ENCODE measurements at regions not wholly inside any gene's neighbourhood (a gene's known extent, or its start where the extent isn't known, plus 50 kb on each side); places are given as distances from the start of the nearest gene placed in this dataset.

DNA sequence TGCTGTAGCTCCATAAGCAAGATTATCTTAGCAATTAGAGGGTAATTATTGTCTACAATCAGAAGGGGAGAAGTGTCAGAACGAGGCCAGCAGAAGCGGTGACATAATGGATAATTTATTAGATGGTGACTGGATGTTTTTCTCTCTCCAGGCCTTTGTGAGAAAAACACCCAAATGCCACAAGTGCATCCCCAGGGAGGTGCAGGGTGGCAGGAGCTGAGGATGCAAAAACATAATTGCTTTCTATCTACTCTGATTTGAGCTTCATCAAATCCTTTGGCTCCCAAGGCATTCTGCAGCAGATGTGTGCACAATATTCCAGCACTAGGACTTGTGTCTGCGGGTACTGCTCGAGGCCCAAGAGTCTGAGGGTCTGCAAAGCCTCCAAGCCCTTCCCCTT is 220.1 kb upstream of the SERP2 start:
- H3K9me3 Mint-ChIP-seq, result no peaks in the 10 kb centered on the region
- no peak for DNase-seq
- H3K36me3 Mint-ChIP-seq (ENCODE audit: low read depth), result no peaks in the 10 kb centered on the region
- no peak overlapping the region for H3K27ac Mint-ChIP-seq
- H3K4me1 Mint-ChIP-seq (ENCODE audit: low read depth), result peaks cover 10% of the 10 kb centered on the region
- TF ChIP-seq, protein P1, sequence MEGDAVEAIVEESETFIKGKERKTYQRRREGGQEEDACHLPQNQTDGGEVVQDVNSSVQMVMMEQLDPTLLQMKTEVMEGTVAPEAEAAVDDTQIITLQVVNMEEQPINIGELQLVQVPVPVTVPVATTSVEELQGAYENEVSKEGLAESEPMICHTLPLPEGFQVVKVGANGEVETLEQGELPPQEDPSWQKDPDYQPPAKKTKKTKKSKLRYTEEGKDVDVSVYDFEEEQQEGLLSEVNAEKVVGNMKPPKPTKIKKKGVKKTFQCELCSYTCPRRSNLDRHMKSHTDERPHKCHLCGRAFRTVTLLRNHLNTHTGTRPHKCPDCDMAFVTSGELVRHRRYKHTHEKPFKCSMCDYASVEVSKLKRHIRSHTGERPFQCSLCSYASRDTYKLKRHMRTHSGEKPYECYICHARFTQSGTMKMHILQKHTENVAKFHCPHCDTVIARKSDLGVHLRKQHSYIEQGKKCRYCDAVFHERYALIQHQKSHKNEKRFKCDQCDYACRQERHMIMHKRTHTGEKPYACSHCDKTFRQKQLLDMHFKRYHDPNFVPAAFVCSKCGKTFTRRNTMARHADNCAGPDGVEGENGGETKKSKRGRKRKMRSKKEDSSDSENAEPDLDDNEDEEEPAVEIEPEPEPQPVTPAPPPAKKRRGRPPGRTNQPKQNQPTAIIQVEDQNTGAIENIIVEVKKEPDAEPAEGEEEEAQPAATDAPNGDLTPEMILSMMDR (IDR thresholded peaks at IDR 0.05), result no peak
- peaks cover 11% of the 10 kb centered on the region for H3K27me3 Mint-ChIP-seq (ENCODE audit: insufficient read depth)
- no peak overlapping the region for H3K4me3 Mint-ChIP-seq

DNA sequence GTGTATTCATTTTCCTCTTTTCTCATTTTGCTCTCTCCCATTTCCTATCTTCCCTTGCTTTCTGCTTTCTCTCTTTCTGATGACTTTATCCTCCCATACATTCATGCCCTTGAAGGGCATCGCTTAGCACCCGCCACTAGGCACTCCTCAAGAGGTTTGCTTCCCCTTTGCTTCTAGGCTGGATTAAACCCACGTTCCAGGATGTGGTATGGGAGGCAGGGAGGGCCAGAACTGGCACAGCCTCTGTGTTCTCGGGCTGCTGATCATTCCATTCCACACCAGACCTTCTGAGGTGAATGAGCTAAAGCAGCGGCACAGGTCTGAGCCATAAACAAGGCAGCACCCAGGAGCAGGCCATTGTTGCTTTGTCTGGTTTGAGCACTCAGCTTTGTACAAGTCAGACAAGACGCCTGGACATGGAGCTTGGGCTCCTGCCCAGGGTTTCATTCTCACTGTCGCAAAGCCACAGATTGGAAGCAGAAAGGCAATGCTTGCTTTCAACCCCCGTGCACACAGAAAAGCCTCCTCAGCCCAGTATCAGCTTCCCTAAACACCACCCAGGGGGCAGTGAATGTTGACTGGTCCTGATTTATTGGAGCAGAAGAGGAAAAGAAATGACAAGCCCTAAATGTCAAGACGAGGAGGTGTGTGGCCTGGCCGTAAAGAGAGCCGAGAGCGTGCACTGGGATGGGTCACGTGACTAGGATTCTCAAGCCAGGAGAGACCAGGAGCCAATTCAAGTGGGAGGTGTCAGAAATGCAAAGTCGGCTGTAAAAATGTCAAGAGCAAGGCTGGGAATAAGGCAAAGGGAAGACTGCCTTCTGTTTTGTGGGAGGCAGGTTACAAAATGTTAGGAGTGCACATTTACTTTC is 218.0 kb upstream of the SERP2 start:
- H3K4me1 Mint-ChIP-seq (ENCODE audit: low read depth), result peaks cover 21% of the 10 kb centered on the region
- peak overlapping the region; percentile 76 for H3K4me3 Mint-ChIP-seq
- no peaks in the 10 kb centered on the region for H3K9me3 Mint-ChIP-seq
- no peaks in the 10 kb centered on the region for H3K36me3 Mint-ChIP-seq (ENCODE audit: low read depth)
- DNase-seq, result peak; percentile 24
- TF ChIP-seq, protein P1 (IDR thresholded peaks at IDR 0.05), result no peak
- no peak overlapping the region for H3K27ac Mint-ChIP-seq
- peaks cover 21% of the 10 kb centered on the region for H3K27me3 Mint-ChIP-seq (ENCODE audit: insufficient read depth)

DNA sequence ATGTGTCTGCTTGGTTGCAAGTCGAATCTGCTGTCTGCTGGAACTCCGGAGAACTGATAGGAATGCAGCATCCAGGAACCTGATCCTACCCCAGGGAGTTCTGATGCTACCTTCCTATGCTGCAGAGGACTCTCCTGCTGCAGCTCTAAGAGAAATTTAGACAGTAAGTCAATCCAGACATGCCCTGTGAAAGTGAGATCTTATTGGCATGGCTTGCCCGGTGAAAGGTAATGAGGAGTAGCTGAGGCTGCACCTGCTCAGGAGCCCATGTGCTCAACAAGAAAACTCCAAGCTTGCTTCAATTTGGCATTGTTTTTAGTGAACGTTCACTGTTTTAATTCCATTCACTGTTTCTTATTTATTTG is 217.3 kb upstream of the SERP2 start:
- H3K9me3 Mint-ChIP-seq, result no peaks in the 10 kb centered on the region
- no peak for DNase-seq
- H3K4me1 Mint-ChIP-seq (ENCODE audit: low read depth), result peaks cover 21% of the 10 kb centered on the region
- H3K4me3 Mint-ChIP-seq, result peak overlapping the region; percentile 76; the same call in 1 of the 2 replicates
- H3K27ac Mint-ChIP-seq, result no peak overlapping the region
- no peaks in the 10 kb centered on the region for H3K36me3 Mint-ChIP-seq (ENCODE audit: low read depth)
- H3K27me3 Mint-ChIP-seq (ENCODE audit: insufficient read depth), result peaks cover 21% of the 10 kb centered on the region
- TF ChIP-seq, protein P1 (IDR thresholded peaks at IDR 0.05), result no peak

DNA sequence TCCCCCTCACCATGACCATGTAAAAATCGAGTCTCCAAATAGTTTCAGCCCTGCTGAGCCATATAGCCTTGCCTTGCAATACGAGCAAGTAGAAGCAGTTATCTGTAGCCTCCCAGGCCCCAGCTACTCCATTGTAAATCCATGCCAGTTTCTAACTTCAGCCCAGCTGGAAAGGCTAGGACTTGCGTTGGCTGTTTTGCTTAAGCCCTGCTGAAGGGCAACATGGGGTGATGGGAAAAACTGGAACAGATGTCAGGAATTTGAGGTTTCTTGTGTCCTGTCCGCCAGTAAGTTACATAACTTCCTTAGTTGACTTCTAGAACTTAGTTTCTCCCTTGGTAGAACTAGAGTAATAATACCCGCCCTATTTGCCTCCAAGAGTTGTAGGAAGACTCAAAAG is 216.0 kb upstream of the SERP2 start:
- peaks cover 21% of the 10 kb centered on the region for H3K4me1 Mint-ChIP-seq (ENCODE audit: low read depth)
- H3K9me3 Mint-ChIP-seq, result no peaks in the 10 kb centered on the region
- TF ChIP-seq, protein P1 (IDR thresholded peaks at IDR 0.05), result no peak
- no peaks in the 10 kb centered on the region for H3K36me3 Mint-ChIP-seq (ENCODE audit: low read depth)
- no peak for DNase-seq
- no peak overlapping the region for H3K27ac Mint-ChIP-seq
- peaks cover 27% of the 10 kb centered on the region for H3K27me3 Mint-ChIP-seq (ENCODE audit: insufficient read depth)
- H3K4me3 Mint-ChIP-seq, result no peak overlapping the region

DNA sequence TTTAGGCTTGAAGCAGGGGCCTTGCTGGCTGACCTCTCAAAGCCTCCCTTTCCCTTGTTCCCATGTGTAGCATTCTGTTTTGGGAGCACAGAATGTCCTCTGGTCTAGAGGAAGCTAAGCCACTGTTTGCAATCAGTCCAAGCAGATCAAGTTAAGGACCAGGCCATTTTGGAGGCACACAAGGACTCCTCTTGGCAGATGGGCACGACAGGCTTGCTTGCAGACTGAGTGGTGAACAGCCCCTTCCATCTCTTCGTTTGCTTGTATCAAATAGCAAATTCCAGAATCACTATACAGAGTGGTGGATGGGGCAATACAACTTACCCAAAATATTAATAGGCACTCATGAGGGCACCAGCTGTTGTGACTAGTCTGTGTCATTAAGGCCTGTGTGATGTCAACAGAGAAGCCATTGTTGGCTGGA is 215.5 kb upstream of the SERP2 start:
- Mint-ChIP-seq H3K4me3 (no peak overlapping the region), H3K36me3 (ENCODE audit: low read depth) (no peaks in the 10 kb centered on the region), H3K4me1 (ENCODE audit: low read depth) (peaks cover 21% of the 10 kb centered on the region), H3K27ac (no peak overlapping the region), H3K9me3 (no peaks in the 10 kb centered on the region), H3K27me3 (ENCODE audit: insufficient read depth) (peaks cover 32% of the 10 kb centered on the region)
- no peak for DNase-seq
- TF ChIP-seq, protein P1 (IDR thresholded peaks at IDR 0.05), result no peak

Measured in HFFc6 (cell line).